PC-3 (cell line): ENCODE measurements at regions not wholly inside any gene's neighbourhood (a gene's known extent, or its start where the extent isn't known, plus 50 kb on each side); places are given as distances from the start of the nearest gene placed in this dataset.

Experiments used
- CTCF ChIP-seq: fragments of 300-600 bp; sonication (generic); conservative IDR thresholded peaks from 2 replicates; pipeline ENCODE4 v1.5.1; 2017; ENCODE audit warnings: antibody characterized with exemption, low read depth, mild to moderate bottlenecking, low read length
- EZH2 ChIP-seq: fragments of 300-600 bp; sonication (generic); IDR thresholded peaks from one replicate; pipeline ENCODE4 v1.6.1; 2017; ENCODE audit warnings: antibody characterized with exemption, mild to moderate bottlenecking, low read length; ENCODE audit not compliant: unreplicated experiment
- EZH2phosphoT487 ChIP-seq: fragments of 300-600 bp; sonication (generic); IDR thresholded peaks from 2 replicates; pipeline ENCODE4 v1.6.1; 2018; ENCODE audit warnings: mild to moderate bottlenecking, antibody characterized with exemption, low read length, borderline replicate concordance

- no peak for TF ChIP-seq CTCF
- TF ChIP-seq EZH2 = no peak
- no peak for TF ChIP-seq EZH2phosphoT487
Measured at GRCh38 chr12:87841935-87842334, 187.3 kb downstream of the C12orf50 start.
